Neural progenitor cell (in vitro differentiated cells): ENCODE measurements at regions not wholly inside any gene's neighbourhood (a gene's known extent, or its start where the extent isn't known, plus 50 kb on each side); places are given as distances from the start of the nearest gene placed in this dataset.

Experiments
- DNase-seq: peaks from one replicate; pipeline ENCODE4 v3.0.0-alpha.2; 2016; ENCODE audit warnings: low spot score
- H2AFZ ChIP-seq: fragments of 200-600 bp; sonication (generic); replicated peaks from 2 replicates; pipeline ENCODE4 v1.6.1; 2016; ENCODE audit warnings: antibody characterized with exemption
- H3F3A ChIP-seq: fragments of 200-600 bp; sonication (generic); 2 replicates; pipeline ENCODE4 v1.6.1; 2016; ENCODE audit warnings: antibody characterized with exemption, low read depth
- H3K27ac ChIP-seq: fragments of 200-600 bp; sonication (generic); 2 replicates; pipeline ENCODE4 v1.5.1; 2016; ENCODE audit warnings: mild to moderate bottlenecking
- H3K27me3 ChIP-seq: fragments of 200-600 bp; sonication (generic); 2 replicates; pipeline ENCODE4 v1.6.1; 2016; ENCODE audit warnings: mild to moderate bottlenecking, moderate library complexity
- H3K36me3 ChIP-seq: fragments of 200-600 bp; sonication (generic); 2 replicates; pipeline ENCODE4 v1.5.1; 2016
- H3K4me1 ChIP-seq: fragments of 200-600 bp; sonication (generic); 2 replicates; pipeline ENCODE4 v1.6.1; 2016; ENCODE audit warnings: mixed run types
- H3K4me2 ChIP-seq: fragments of 200-600 bp; sonication (generic); 2 replicates; pipeline ENCODE4 v1.6.1; 2016
- H3K4me3 ChIP-seq: fragments of 200-600 bp; sonication (generic); 2 replicates; pipeline ENCODE4 v1.5.1; 2016
- H3K79me2 ChIP-seq: fragments of 200-600 bp; sonication (generic); 2 replicates; pipeline ENCODE4 v1.6.1; 2016; ENCODE audit warnings: low read depth
- H3K9ac ChIP-seq: fragments of 200-600 bp; sonication (generic); 2 replicates; pipeline ENCODE4 v1.6.1; 2016
- H3K9me3 ChIP-seq: fragments of 200-600 bp; sonication (generic); 2 replicates; pipeline ENCODE4 v1.5.1; 2016; ENCODE audit warnings: low read depth
- H4K20me1 ChIP-seq: fragments of 200-600 bp; sonication (generic); 2 replicates; pipeline ENCODE4 v1.6.1; 2016; ENCODE audit warnings: low read depth
- H3K27ac Mint-ChIP-seq: 3 replicates; pipeline ENCODE4 v1.8.0; 2021; ENCODE audit warnings: mixed read lengths
- H3K27me3 Mint-ChIP-seq: 2 replicates; pipeline ENCODE4 v1.8.0; 2022; ENCODE audit warnings: low read depth, mild to moderate bottlenecking, inconsistent platforms, moderate library complexity, mixed read lengths; ENCODE audit not compliant: insufficient read depth
- H3K36me3 Mint-ChIP-seq: 3 replicates; pipeline ENCODE4 v1.8.0; 2021; ENCODE audit warnings: mixed read lengths
- H3K4me1 Mint-ChIP-seq: 3 replicates; pipeline ENCODE4 v1.8.0; 2021; ENCODE audit warnings: mixed read lengths
- H3K4me3 Mint-ChIP-seq: 3 replicates; pipeline ENCODE4 v1.8.0; 2021; ENCODE audit warnings: mild to moderate bottlenecking, moderate library complexity, mixed read lengths
- H3K9me3 Mint-ChIP-seq: 3 replicates; pipeline ENCODE4 v1.8.0; 2020; ENCODE audit warnings: mixed read lengths
- CTCF ChIP-seq: fragments of 200-600 bp; sonication (generic); IDR thresholded peaks from 2 replicates; pipeline ENCODE4 v1.5.1; 2017; ENCODE audit warnings: antibody characterized with exemption, mild to moderate bottlenecking
- EZH2 ChIP-seq: fragments of 200-600 bp; sonication (generic); IDR thresholded peaks from 2 replicates; pipeline ENCODE4 v1.6.1; 2017; ENCODE audit warnings: antibody characterized with exemption, mild to moderate bottlenecking, moderate library complexity
- EZH2phosphoT487 ChIP-seq: fragments of 200-600 bp; sonication (generic); IDR thresholded peaks from 2 replicates; pipeline ENCODE4 v1.6.1; 2017; ENCODE audit warnings: antibody characterized with exemption

GRCh38 chr3:59321881-59322540 is 272.2 kb upstream of the CFAP20DC start:
- peaks cover 23% of the 10 kb centered on the region for H3K4me1 ChIP-seq
- H3K27me3 Mint-ChIP-seq = no peaks in the 10 kb centered on the region
- TF ChIP-seq EZH2 = no peak
- TF ChIP-seq CTCF = no peak
- TF ChIP-seq EZH2phosphoT487 = no peak

GRCh38 chr3:59320080-59320479 is 270.3 kb upstream of the CFAP20DC start:
- no peaks in the 10 kb centered on the region for H4K20me1 ChIP-seq
- peaks cover 5% of the 10 kb centered on the region for H3K9me3 Mint-ChIP-seq
- H3K4me2 ChIP-seq = peak overlapping the region; percentile 19
- H3K36me3 Mint-ChIP-seq = no peaks in the 10 kb centered on the region
- H3K36me3 ChIP-seq = no peaks in the 10 kb centered on the region
- peaks cover 13% of the 10 kb centered on the region for H3K4me1 Mint-ChIP-seq
- no peak for TF ChIP-seq EZH2phosphoT487
- TF ChIP-seq EZH2 = no peak
- no peak for TF ChIP-seq CTCF
- peak overlapping the region; percentile 79 for H3K27ac ChIP-seq
- H3K27me3 Mint-ChIP-seq = peaks cover 2% of the 10 kb centered on the region
- H3K4me1 ChIP-seq = peaks cover 18% of the 10 kb centered on the region
- DNase-seq = peak; percentile 59
- no peak overlapping the region for H3K4me3 ChIP-seq
- H3K9me3 ChIP-seq = no peaks in the 10 kb centered on the region
- H3F3A ChIP-seq = peaks cover 17% of the 10 kb centered on the region
- no peaks in the 10 kb centered on the region for H3K27me3 ChIP-seq
- no peak overlapping the region for H3K9ac ChIP-seq
- no peak overlapping the region for H2AFZ ChIP-seq
- peak overlapping the region; percentile 25 for H3K27ac Mint-ChIP-seq
- H3K4me3 Mint-ChIP-seq = no peak overlapping the region
- H3K79me2 ChIP-seq = no peaks in the 10 kb centered on the region

More at GRCh38 chr3:59321881-59322540, 272.2 kb upstream of the CFAP20DC start:
- H3K4me3 ChIP-seq = no peak overlapping the region
- no peak overlapping the region for H3K27ac Mint-ChIP-seq
- no peaks in the 10 kb centered on the region for H4K20me1 ChIP-seq
- H3K4me1 Mint-ChIP-seq = peaks cover 22% of the 10 kb centered on the region
- no peak overlapping the region for H3K4me3 Mint-ChIP-seq
- H3K79me2 ChIP-seq = no peaks in the 10 kb centered on the region
- no peak overlapping the region for H3K4me2 ChIP-seq
- no peaks in the 10 kb centered on the region for H3K9me3 ChIP-seq
- no peaks in the 10 kb centered on the region for H3K36me3 ChIP-seq
- H3K9me3 Mint-ChIP-seq = peaks cover 7% of the 10 kb centered on the region
- no peak for DNase-seq
- no peaks in the 10 kb centered on the region for H3K27me3 ChIP-seq
- no peak overlapping the region for H3K9ac ChIP-seq
- H3K27ac ChIP-seq = no peak overlapping the region
- H2AFZ ChIP-seq = no peak overlapping the region
- H3F3A ChIP-seq = peaks cover 17% of the 10 kb centered on the region
- no peaks in the 10 kb centered on the region for H3K36me3 Mint-ChIP-seq

DNA sequence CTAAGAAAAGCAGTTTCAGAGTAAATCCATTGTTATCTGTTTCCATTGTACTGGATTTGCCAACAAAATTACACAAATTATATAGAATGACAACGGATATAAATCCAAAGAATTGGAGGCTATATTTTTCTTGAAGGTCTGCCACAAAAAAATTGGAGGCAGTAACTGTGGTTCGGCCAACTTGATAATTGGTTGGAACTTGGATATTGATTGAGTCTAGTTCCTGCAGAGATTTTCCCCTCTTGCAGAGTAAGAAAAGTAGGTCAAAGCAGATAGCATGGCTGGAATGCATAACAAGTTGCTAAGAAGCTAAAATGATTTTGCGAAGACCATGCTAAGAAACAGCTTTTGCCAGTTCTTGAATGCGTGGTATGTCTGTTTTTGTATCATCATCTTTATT is 269.6 kb upstream of the CFAP20DC start:
- Histone ChIP-seq H3K9ac (no peak overlapping the region), H3K36me3 (no peaks in the 10 kb centered on the region), H3K4me3 (no peak overlapping the region), H3K27me3 (no peaks in the 10 kb centered on the region), H3K4me1 (peaks cover 18% of the 10 kb centered on the region), H3F3A (peaks cover 17% of the 10 kb centered on the region), H3K4me2 (no peak overlapping the region), H3K9me3 (no peaks in the 10 kb centered on the region), H4K20me1 (no peaks in the 10 kb centered on the region), H2AFZ (no peak overlapping the region), H3K27ac (no peak overlapping the region), H3K79me2 (no peaks in the 10 kb centered on the region)
- peaks cover 5% of the 10 kb centered on the region for H3K9me3 Mint-ChIP-seq
- H3K4me3 Mint-ChIP-seq = no peak overlapping the region
- no peak overlapping the region for H3K27ac Mint-ChIP-seq
- peaks cover 15% of the 10 kb centered on the region for H3K4me1 Mint-ChIP-seq
- H3K27me3 Mint-ChIP-seq = peaks cover 2% of the 10 kb centered on the region
- H3K36me3 Mint-ChIP-seq = no peaks in the 10 kb centered on the region
- TF ChIP-seq EZH2 (no peak), CTCF (no peak), EZH2phosphoT487 (no peak)
- DNase-seq = no peak
